ENCODE measurements at regions not wholly inside any gene's neighbourhood (a gene's known extent, or its start where the extent isn't known, plus 50 kb on each side); places are given as distances from the start of the nearest gene placed in this dataset.

GRCh38 chr13:64074971-64075474 lies 2659.4 kb upstream of the PCDH20 start:
- TF ChIP-seq, protein P1, sequence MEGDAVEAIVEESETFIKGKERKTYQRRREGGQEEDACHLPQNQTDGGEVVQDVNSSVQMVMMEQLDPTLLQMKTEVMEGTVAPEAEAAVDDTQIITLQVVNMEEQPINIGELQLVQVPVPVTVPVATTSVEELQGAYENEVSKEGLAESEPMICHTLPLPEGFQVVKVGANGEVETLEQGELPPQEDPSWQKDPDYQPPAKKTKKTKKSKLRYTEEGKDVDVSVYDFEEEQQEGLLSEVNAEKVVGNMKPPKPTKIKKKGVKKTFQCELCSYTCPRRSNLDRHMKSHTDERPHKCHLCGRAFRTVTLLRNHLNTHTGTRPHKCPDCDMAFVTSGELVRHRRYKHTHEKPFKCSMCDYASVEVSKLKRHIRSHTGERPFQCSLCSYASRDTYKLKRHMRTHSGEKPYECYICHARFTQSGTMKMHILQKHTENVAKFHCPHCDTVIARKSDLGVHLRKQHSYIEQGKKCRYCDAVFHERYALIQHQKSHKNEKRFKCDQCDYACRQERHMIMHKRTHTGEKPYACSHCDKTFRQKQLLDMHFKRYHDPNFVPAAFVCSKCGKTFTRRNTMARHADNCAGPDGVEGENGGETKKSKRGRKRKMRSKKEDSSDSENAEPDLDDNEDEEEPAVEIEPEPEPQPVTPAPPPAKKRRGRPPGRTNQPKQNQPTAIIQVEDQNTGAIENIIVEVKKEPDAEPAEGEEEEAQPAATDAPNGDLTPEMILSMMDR (IDR thresholded peaks at IDR 0.05) = no peak
- TF ChIP-seq EP300 (IDR thresholded peaks at IDR 0.05) (no peak), POLR2A (IDR thresholded peaks at IDR 0.05) (no peak)
